ENCODE measurements at regions not wholly inside any gene's neighbourhood (a gene's known extent, or its start where the extent isn't known, plus 50 kb on each side); places are given as distances from the start of the nearest gene placed in this dataset.
"Not testable (repeated sequence)": the region's sequence is repeated elsewhere in the genome, so short reads cannot be mapped to it uniquely, and the experiment has no call there.

GRCh38 chr5:17748201-17748600 lies 113.9 kb downstream of the TAF11L14 start:
- intact Hi-C loops (cut with DNase I; ENCODE audit: low total_unique reads) = no loop called here
- no peak for TF ChIP-seq POLR2A (IDR thresholded peaks at IDR 0.05)
- TF ChIP-seq CTCF (IDR thresholded peaks at IDR 0.05) = no peak
- Histone ChIP-seq H3K9me3 (no peaks in the 10 kb centered on the region), H3K27me3 (no peaks in the 10 kb centered on the region), H3K4me1 (no peaks in the 10 kb centered on the region), H3K27ac (no peak overlapping the region), H3K36me3 (no peaks in the 10 kb centered on the region), H3K4me3 (no peak overlapping the region)
- DNase-seq = no peak

GRCh38 chr5:17748941-17749340 lies 114.7 kb downstream of the TAF11L14 start:
- no peak overlapping the region for H3K27ac ChIP-seq
- no peaks in the 10 kb centered on the region for H3K36me3 ChIP-seq
- H3K9me3 ChIP-seq = no peaks in the 10 kb centered on the region
- no peak overlapping the region for H3K4me3 ChIP-seq
- TF ChIP-seq CTCF (IDR thresholded peaks at IDR 0.05) (no peak), POLR2A (IDR thresholded peaks at IDR 0.05) (no peak)
- DNase-seq = no peak
- no peaks in the 10 kb centered on the region for H3K4me1 ChIP-seq
- intact Hi-C loops (cut with DNase I; ENCODE audit: low total_unique reads) = no loop called here
- no peaks in the 10 kb centered on the region for H3K27me3 ChIP-seq

- H3K27me3 ChIP-seq; H3K4me1 ChIP-seq; DNase-seq; H3K4me3 ChIP-seq; intact Hi-C loops (cut with DNase I; ENCODE audit: low total_unique reads); H3K27ac ChIP-seq; H3K9me3 ChIP-seq; H3K36me3 ChIP-seq: not testable (repeated sequence)
Measured at GRCh38 chr5:17755406-17755805, 121.1 kb downstream of the TAF11L14 start.

- no peaks in the 10 kb centered on the region for H3K4me1 ChIP-seq
- no peaks in the 10 kb centered on the region for H3K27me3 ChIP-seq
- no peaks in the 10 kb centered on the region for H3K36me3 ChIP-seq
- intact Hi-C loops (cut with DNase I; ENCODE audit: low total_unique reads) = no loop called here
- no peak overlapping the region for H3K4me3 ChIP-seq
- H3K27ac ChIP-seq = no peak overlapping the region
- TF ChIP-seq CTCF (IDR thresholded peaks at IDR 0.05) (no peak), POLR2A (IDR thresholded peaks at IDR 0.05) (no peak)
- no peak for DNase-seq
- H3K9me3 ChIP-seq = no peaks in the 10 kb centered on the region
Measured at GRCh38 chr5:17761326-17761725, 127.1 kb downstream of the TAF11L14 start.

GRCh38 chr5:17763301-17763700 lies 129.0 kb downstream of the TAF11L14 start:
- Histone ChIP-seq H3K27me3 (no peaks in the 10 kb centered on the region), H3K4me3 (no peak overlapping the region), H3K4me1 (no peaks in the 10 kb centered on the region), H3K36me3 (no peaks in the 10 kb centered on the region), H3K9me3 (no peaks in the 10 kb centered on the region), H3K27ac (peak overlapping the region in 1 of 2 donors; percentile 20)
- TF ChIP-seq CTCF (IDR thresholded peaks at IDR 0.05) (no peak), POLR2A (IDR thresholded peaks at IDR 0.05) (no peak)
- DNase-seq = no peak
- intact Hi-C loops (cut with DNase I; ENCODE audit: low total_unique reads) = no loop called here

GRCh38 chr5:17766031-17766430 lies 131.8 kb downstream of the TAF11L14 start:
- TF ChIP-seq POLR2A (IDR thresholded peaks at IDR 0.05) (no peak), CTCF (IDR thresholded peaks at IDR 0.05) (no peak)
- Histone ChIP-seq H3K27me3 (no peaks in the 10 kb centered on the region), H3K9me3 (no peaks in the 10 kb centered on the region), H3K4me1 (no peaks in the 10 kb centered on the region), H3K4me3 (no peak overlapping the region), H3K36me3 (no peaks in the 10 kb centered on the region), H3K27ac (no peak overlapping the region)
- DNase-seq = no peak
- intact Hi-C loops (cut with DNase I; ENCODE audit: low total_unique reads) = no loop called here

All from uterus (tissue), 3 donors.